Parathyroid adenoma (tissue), 2 donors: ENCODE measurements at regions not wholly inside any gene's neighbourhood (a gene's known extent, or its start where the extent isn't known, plus 50 kb on each side); places are given as distances from the start of the nearest gene placed in this dataset.

Source experiments
- H2AFZ ChIP-seq: fragments of 300-600 bp; sonication (generic); one replicate; pipeline ENCODE4 v1.7.0; 2017; ENCODE audit warnings: antibody characterized with exemption, mild to moderate bottlenecking
- H3K27ac ChIP-seq: fragments of 300-600 bp; sonication (generic); one replicate; pipeline ENCODE4 v1.7.0; 2017
- H3K27me3 ChIP-seq: fragments of 300-600 bp; sonication (generic); one replicate; pipeline ENCODE4 v1.7.0; 2017; ENCODE audit warnings: low read length; ENCODE audit not compliant: control insufficient read depth, insufficient read depth
- H3K36me3 ChIP-seq: fragments of 300-600 bp; sonication (generic); one replicate; pipeline ENCODE4 v1.7.0; 2017; ENCODE audit warnings: low read length; ENCODE audit not compliant: control insufficient read depth, insufficient read depth
- H3K4me1 ChIP-seq: fragments of 300-600 bp; sonication (generic); one replicate; pipeline ENCODE4 v1.7.0; 2017; ENCODE audit warnings: control low read depth
- H3K4me2 ChIP-seq: fragments of 300-600 bp; sonication (generic); one replicate; pipeline ENCODE4 v1.7.0; 2017; ENCODE audit warnings: low read length
- H3K4me3 ChIP-seq: fragments of 300-600 bp; sonication (generic); one replicate; pipeline ENCODE4 v1.7.0; 2017; ENCODE audit warnings: low read depth, low read length
- H3K79me2 ChIP-seq: fragments of 300-600 bp; sonication (generic); one replicate; pipeline ENCODE4 v1.7.0; 2017; ENCODE audit warnings: control low read depth
- H3K9ac ChIP-seq: fragments of 300-600 bp; sonication (generic); one replicate; pipeline ENCODE4 v1.7.0; 2017; ENCODE audit warnings: mild to moderate bottlenecking
- H3K9me3 ChIP-seq: fragments of 300-600 bp; sonication (generic); one replicate; pipeline ENCODE4 v1.7.0; 2017; ENCODE audit warnings: low read length; ENCODE audit not compliant: control insufficient read depth
- TF ChIP-seq, protein P1 (sequence below): fragments of 300-600 bp; sonication (generic); IDR thresholded peaks from one replicate; pipeline ENCODE4 v1.7.0; 2017; ENCODE audit warnings: antibody characterized with exemption, mild to moderate bottlenecking
- donor health status: primary hyperparathyroidism.

DNA sequence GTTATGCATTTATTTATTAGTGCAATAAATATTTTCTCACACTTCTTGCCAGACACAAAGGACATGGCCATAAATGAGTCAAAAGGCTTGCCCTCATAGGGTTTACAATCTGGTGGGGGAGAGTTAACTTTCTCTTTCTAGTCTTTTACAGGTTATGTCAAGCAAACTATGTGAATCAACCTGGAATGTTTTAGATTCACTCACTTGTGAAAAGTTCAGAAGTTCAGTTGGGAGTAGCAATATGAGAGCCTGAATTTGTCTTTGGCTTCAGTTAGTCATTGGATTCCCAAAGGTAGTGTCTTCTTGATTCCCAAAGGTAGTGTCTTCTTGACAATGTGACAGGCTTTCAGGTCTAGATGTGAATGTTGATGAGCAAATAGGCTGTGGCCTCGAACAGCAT, 264.8 kb downstream of the SOX2 start:
- Histone ChIP-seq H3K4me2 (no peak overlapping the region), H3K79me2 (no peaks in the 10 kb centered on the region), H2AFZ (no peak overlapping the region), H3K36me3 (no peaks in the 10 kb centered on the region), H3K4me1 (no peaks in the 10 kb centered on the region), H3K27me3 (no peaks in the 10 kb centered on the region), H3K4me3 (no peak overlapping the region), H3K9me3 (no peaks in the 10 kb centered on the region), H3K27ac (no peak overlapping the region), H3K9ac (no peak overlapping the region)
- TF ChIP-seq, protein P1, sequence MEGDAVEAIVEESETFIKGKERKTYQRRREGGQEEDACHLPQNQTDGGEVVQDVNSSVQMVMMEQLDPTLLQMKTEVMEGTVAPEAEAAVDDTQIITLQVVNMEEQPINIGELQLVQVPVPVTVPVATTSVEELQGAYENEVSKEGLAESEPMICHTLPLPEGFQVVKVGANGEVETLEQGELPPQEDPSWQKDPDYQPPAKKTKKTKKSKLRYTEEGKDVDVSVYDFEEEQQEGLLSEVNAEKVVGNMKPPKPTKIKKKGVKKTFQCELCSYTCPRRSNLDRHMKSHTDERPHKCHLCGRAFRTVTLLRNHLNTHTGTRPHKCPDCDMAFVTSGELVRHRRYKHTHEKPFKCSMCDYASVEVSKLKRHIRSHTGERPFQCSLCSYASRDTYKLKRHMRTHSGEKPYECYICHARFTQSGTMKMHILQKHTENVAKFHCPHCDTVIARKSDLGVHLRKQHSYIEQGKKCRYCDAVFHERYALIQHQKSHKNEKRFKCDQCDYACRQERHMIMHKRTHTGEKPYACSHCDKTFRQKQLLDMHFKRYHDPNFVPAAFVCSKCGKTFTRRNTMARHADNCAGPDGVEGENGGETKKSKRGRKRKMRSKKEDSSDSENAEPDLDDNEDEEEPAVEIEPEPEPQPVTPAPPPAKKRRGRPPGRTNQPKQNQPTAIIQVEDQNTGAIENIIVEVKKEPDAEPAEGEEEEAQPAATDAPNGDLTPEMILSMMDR, result no peak

DNA sequence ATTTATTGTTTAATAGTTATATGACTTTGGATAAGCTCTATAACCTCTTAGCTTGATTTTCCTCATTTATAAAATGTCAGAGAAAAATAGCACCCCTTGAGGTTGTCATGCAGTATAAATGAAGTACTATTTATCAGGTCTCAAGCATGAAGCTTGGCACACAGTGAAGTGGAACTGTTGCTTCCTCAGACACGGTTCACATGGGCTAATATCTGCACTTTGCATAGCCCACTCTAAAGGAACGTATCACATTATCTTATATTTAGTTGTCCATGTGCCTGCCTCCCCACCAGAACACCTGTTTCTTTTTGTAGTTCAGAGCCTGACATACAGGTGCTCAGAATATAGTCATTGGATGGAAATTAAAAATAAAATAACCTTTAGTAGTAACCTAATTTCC, 273.7 kb downstream of the SOX2 start:
- TF ChIP-seq, protein P1, result no peak
- no peak overlapping the region for H3K4me3 ChIP-seq
- H3K9me3 ChIP-seq, result no peaks in the 10 kb centered on the region

DNA sequence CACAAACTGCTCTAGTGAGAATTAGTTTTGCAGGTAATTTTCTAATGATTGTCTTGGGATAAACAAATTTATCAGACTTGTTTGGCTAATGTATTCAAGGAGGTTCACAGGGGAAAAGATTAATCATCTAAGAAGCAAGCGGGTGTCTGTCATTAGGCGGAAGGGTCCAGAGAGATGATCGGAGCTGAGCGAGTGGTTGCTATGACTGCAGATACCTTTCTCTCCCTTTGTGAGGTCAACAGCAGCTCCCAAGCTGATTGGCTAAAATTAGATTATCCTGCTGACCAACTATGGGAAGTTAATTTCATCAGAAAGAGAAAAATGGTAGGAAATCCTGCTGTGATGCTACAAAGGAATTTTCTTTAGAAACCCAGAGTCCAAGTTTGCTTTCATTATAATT, 276.0 kb downstream of the SOX2 start:
- no peaks in the 10 kb centered on the region for H3K36me3 ChIP-seq

More for the DNA sequence above, 273.7 kb downstream of the SOX2 start:
- H3K9ac ChIP-seq, result no peak overlapping the region
- no peaks in the 10 kb centered on the region for H3K36me3 ChIP-seq
- H2AFZ ChIP-seq, result no peak overlapping the region
- H3K27ac ChIP-seq, result no peak overlapping the region
- no peaks in the 10 kb centered on the region for H3K79me2 ChIP-seq
- no peak overlapping the region for H3K4me2 ChIP-seq
- H3K27me3 ChIP-seq, result no peaks in the 10 kb centered on the region
- H3K4me1 ChIP-seq, result no peaks in the 10 kb centered on the region

DNA sequence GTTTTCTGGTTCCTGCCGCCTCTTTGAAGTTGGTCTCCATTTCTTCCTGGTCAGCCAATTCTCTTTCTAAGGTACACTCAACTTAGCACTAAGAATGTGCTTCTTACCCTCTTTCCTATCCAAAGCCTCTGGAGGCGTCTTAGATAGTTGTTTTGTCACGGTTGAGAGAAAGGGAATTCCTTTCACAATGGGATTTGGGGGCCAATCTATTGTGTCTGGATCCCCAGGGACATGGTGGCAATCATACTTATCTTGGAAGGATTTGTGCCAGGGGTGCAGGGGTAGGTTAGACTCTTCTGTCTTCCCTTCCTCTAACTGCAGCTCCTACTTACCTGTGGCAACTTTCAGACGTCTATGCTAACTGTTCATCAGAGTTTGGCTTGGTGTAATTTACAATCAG, 287.1 kb downstream of the SOX2 start:
- Histone ChIP-seq H3K79me2 (no peaks in the 10 kb centered on the region), H3K27ac (no peak overlapping the region), H3K27me3 (no peaks in the 10 kb centered on the region), H3K4me3 (no peak overlapping the region), H3K4me1 (no peaks in the 10 kb centered on the region), H3K36me3 (no peaks in the 10 kb centered on the region), H2AFZ (no peak overlapping the region), H3K4me2 (no peak overlapping the region), H3K9ac (no peak overlapping the region), H3K9me3 (no peaks in the 10 kb centered on the region)
- TF ChIP-seq, protein P1, result no peak

More for the DNA sequence above, 276.0 kb downstream of the SOX2 start:
- TF ChIP-seq, protein P1, result no peak
- Histone ChIP-seq H2AFZ (no peak overlapping the region), H3K4me3 (no peak overlapping the region), H3K9ac (no peak overlapping the region), H3K27ac (no peak overlapping the region), H3K4me2 (no peak overlapping the region), H3K79me2 (no peaks in the 10 kb centered on the region), H3K4me1 (no peaks in the 10 kb centered on the region), H3K27me3 (no peaks in the 10 kb centered on the region), H3K9me3 (no peaks in the 10 kb centered on the region)

DNA sequence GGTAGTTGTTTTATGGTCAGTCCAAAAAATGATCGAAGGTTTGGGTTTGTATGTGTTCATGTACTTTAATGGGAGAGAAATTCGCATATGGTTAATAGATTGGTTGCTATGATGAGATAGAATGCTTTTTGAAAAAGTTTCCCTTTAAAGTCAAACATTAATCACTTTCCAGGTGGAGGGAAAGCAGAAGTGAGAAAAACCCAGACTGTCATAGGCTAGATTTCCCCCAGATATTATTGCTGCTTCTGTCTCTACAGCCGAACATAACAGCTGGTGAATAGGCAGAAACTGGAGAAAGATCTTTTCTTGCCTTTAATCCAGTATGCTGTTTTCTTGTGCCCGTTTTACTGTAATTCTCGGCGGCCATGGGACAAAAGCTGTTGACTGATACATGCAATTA, 287.6 kb downstream of the SOX2 start:
- H3K27me3 ChIP-seq, result no peaks in the 10 kb centered on the region
- no peaks in the 10 kb centered on the region for H3K36me3 ChIP-seq
- H3K79me2 ChIP-seq, result no peaks in the 10 kb centered on the region
- H3K27ac ChIP-seq, result no peak overlapping the region
- TF ChIP-seq, protein P1, result no peak
- H3K4me3 ChIP-seq, result no peak overlapping the region
- no peaks in the 10 kb centered on the region for H3K9me3 ChIP-seq
- no peak overlapping the region for H3K9ac ChIP-seq
- no peak overlapping the region for H2AFZ ChIP-seq
- no peak overlapping the region for H3K4me2 ChIP-seq
- H3K4me1 ChIP-seq, result no peaks in the 10 kb centered on the region
